ENCODE measurements at regions not wholly inside any gene's neighbourhood (a gene's known extent, or its start where the extent isn't known, plus 50 kb on each side); places are given as distances from the start of the nearest gene placed in this dataset.

DNA sequence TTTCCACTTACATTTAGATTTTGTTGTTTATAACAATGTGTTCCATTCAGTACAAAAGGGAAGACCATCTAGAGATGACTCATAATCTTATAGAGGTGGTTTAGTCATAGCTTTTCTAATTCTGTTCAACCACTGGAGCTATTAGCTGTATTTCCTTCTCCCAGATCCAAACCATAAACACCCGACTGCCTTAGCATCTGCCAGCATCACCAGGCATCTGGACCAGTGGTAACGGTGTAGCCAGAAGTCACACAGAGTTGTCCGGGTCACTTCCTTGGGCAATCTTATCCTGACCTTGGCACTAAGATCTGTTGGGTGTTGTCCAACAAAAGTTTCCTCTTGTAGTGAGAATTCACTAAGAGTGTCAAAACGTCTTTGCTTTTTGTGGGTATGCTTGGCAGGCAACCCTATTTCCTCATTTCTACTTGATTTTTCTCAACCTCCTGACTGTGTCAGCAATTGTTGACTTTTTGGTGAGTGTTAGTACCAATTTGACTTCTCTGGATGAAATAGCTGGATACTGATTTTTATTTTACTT, 372.1 kb upstream of the B3GALT2 start:
- H3K4me3 Mint-ChIP-seq = no peak overlapping the region
- no peak for DNase-seq
- H3K27ac Mint-ChIP-seq = no peak overlapping the region
- H3K4me1 Mint-ChIP-seq = peaks cover 7% of the 10 kb centered on the region
- intact Hi-C loops (cut with micrococcal nuclease) = no loop called here
- H3K36me3 Mint-ChIP-seq (ENCODE audit: low read depth) = no peaks in the 10 kb centered on the region
- TF ChIP-seq, protein P1, sequence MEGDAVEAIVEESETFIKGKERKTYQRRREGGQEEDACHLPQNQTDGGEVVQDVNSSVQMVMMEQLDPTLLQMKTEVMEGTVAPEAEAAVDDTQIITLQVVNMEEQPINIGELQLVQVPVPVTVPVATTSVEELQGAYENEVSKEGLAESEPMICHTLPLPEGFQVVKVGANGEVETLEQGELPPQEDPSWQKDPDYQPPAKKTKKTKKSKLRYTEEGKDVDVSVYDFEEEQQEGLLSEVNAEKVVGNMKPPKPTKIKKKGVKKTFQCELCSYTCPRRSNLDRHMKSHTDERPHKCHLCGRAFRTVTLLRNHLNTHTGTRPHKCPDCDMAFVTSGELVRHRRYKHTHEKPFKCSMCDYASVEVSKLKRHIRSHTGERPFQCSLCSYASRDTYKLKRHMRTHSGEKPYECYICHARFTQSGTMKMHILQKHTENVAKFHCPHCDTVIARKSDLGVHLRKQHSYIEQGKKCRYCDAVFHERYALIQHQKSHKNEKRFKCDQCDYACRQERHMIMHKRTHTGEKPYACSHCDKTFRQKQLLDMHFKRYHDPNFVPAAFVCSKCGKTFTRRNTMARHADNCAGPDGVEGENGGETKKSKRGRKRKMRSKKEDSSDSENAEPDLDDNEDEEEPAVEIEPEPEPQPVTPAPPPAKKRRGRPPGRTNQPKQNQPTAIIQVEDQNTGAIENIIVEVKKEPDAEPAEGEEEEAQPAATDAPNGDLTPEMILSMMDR (IDR thresholded peaks at IDR 0.05) = no peak
- POLR2A ChIA-PET = no interaction called here
- no peaks in the 10 kb centered on the region for H3K9me3 Mint-ChIP-seq
- CTCF ChIA-PET = no interaction called here
- H3K27me3 Mint-ChIP-seq = no peaks in the 10 kb centered on the region
- ATAC-seq (ENCODE audit: low read depth) = no peak

DNA sequence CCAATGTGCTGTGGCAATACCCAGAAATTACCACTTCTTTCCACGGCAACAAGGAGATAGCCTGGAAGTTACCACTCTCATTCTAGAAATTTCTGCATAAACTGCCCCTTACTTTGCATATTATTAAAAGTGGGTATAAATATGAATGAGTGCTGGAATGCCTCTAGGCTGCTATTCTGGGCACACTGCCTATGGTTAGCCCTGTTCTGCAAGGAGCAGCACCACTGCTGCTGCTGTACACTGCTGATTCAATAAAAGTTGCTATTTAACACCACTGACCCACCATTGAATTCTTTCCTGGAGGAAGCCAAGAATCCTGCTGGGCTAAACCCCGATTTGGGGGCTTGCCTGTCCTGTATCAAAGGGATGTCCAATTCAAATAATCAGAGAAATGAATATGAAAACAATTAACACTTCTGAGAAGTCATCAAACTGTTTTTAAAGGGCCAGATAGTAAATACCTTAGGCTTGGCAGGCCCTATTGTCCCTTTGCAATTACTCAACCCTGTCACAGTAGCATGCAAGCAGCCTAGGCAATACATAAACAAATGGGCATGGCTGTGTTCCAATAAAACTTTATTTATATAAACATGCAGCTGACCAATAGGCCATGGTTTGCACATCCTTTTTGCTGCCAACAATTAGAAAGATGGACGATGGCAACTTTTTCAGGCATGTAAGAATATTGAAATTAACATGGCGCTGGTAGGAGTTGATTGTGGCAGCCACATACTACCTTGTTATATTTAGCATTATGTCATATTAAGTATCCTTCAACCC, 369.4 kb upstream of the B3GALT2 start:
- TF ChIP-seq, protein P1 (IDR thresholded peaks at IDR 0.05) = no peak
- Mint-ChIP-seq H3K36me3 (ENCODE audit: low read depth) (no peaks in the 10 kb centered on the region), H3K4me1 (peaks cover 7% of the 10 kb centered on the region), H3K27ac (no peak overlapping the region), H3K9me3 (no peaks in the 10 kb centered on the region), H3K27me3 (no peaks in the 10 kb centered on the region), H3K4me3 (no peak overlapping the region)
- CTCF ChIA-PET = no interaction called here
- ATAC-seq (ENCODE audit: low read depth) = no peak
- POLR2A ChIA-PET = no interaction called here
- intact Hi-C loops (cut with micrococcal nuclease) = no loop called here
- no peak for DNase-seq

DNA sequence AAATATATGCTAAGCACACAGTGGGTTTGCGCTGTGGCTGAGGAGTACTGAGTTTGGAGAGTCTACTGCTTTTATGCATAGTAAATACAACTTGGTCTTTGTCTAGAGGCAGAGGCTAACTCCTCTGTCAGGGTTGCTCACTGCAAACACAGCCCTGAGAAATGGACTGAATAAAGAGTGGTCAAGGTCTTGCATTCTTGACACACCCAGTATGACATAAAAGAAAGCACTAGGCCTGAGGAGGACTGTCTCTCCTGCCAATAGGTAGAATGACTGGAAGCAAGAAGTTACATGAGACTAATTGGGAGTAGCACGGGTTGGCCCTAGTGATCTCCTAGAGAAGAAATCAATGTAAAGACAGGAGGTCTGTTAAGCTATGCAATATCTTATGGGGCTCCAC, 367.2 kb upstream of the B3GALT2 start:
- intact Hi-C loops (cut with micrococcal nuclease) = no loop called here
- POLR2A ChIA-PET = no interaction called here

DNA sequence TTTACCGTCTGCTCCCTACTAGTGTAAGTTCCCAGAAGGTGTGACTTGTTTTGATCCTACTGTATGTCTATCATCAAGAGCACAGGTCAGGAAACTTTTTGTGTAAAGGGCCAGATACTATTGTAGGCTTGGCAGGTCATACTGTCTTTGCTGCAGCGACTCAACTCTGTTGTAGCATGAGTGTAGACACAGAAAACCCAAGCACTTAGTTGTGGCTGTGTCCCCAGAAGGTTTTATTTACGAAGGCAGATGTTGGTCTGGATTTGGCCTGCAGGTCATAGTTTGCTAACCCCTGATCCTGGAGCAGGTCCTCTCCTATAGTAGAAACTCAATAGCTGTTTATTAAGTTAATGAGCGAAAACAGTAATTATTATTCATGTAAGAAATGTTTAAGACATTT, 365.9 kb upstream of the B3GALT2 start:
- intact Hi-C loops (cut with micrococcal nuclease) = no loop called here
- TF ChIP-seq, protein P1 (IDR thresholded peaks at IDR 0.05) = no peak
- no peaks in the 10 kb centered on the region for H3K36me3 Mint-ChIP-seq (ENCODE audit: low read depth)
- H3K27me3 Mint-ChIP-seq = no peaks in the 10 kb centered on the region
- ATAC-seq (ENCODE audit: low read depth) = no peak
- DNase-seq = no peak
- ChIA-PET CTCF (no interaction called here), POLR2A (no interaction called here)
- H3K27ac Mint-ChIP-seq = no peak overlapping the region
- no peak overlapping the region for H3K4me3 Mint-ChIP-seq
- no peaks in the 10 kb centered on the region for H3K4me1 Mint-ChIP-seq
- H3K9me3 Mint-ChIP-seq = no peaks in the 10 kb centered on the region

More for the DNA sequence above, 367.2 kb upstream of the B3GALT2 start:
- H3K27me3 Mint-ChIP-seq = no peaks in the 10 kb centered on the region
- TF ChIP-seq, protein P1 (IDR thresholded peaks at IDR 0.05) = no peak
- peaks cover 2% of the 10 kb centered on the region for H3K4me1 Mint-ChIP-seq
- no peak overlapping the region for H3K27ac Mint-ChIP-seq
- no peak for ATAC-seq (ENCODE audit: low read depth)
- CTCF ChIA-PET = no interaction called here
- no peaks in the 10 kb centered on the region for H3K9me3 Mint-ChIP-seq
- no peaks in the 10 kb centered on the region for H3K36me3 Mint-ChIP-seq (ENCODE audit: low read depth)
- H3K4me3 Mint-ChIP-seq = no peak overlapping the region
- no peak for DNase-seq

DNA sequence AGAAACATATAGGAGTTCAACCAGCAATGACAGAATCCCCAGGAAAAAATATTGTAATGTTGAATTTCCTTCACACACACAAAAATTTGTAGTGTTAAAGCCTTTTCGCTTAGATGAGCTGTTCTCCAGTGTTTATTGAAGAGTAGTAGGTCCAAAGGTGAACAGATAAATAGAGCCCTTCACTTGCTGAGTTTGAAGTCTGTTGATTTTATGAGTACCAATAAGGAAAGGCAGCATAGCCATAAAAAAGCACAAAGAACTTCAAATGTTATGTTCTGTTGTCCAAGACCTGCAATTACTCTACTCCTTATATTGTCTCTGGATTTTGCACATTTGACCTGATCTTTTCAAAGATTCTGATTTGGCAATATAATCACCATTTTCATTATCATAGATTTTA, 362.7 kb upstream of the B3GALT2 start:
- intact Hi-C loops (cut with micrococcal nuclease) = no loop called here
- Mint-ChIP-seq H3K27me3 (no peaks in the 10 kb centered on the region), H3K36me3 (ENCODE audit: low read depth) (no peaks in the 10 kb centered on the region), H3K4me1 (no peaks in the 10 kb centered on the region), H3K27ac (no peak overlapping the region), H3K9me3 (no peaks in the 10 kb centered on the region), H3K4me3 (no peak overlapping the region)
- POLR2A ChIA-PET = no interaction called here
- DNase-seq (no peak), ATAC-seq (ENCODE audit: low read depth) (no peak)
- CTCF ChIA-PET = no interaction called here
- TF ChIP-seq, protein P1 (IDR thresholded peaks at IDR 0.05) = no peak
